ENCODE measurements at regions not wholly inside any gene's neighbourhood (a gene's known extent, or its start where the extent isn't known, plus 50 kb on each side); places are given as distances from the start of the nearest gene placed in this dataset.

DNA sequence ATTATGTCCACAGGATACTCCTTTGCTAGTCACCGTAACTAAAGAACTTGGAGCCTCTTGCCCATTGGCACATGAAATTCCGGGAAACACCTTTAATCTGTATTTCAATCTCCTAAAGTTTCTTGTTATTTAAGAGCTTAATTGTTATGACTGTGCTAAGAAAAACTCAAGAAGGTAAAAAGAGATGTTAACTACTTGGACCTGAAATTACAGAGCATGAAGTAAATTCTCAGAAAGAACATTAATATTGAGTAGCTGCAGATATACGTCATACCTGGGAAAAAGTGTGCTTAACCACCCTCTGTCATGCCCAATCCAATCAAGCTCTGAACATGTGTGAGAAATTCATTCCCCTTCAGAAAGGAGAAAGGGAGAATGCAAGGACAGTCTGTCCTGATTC lies 394.9 kb upstream of the PTGER4 start:
- DNase-seq (ENCODE audit: low read depth in 2 of 2), result no peak

DNA sequence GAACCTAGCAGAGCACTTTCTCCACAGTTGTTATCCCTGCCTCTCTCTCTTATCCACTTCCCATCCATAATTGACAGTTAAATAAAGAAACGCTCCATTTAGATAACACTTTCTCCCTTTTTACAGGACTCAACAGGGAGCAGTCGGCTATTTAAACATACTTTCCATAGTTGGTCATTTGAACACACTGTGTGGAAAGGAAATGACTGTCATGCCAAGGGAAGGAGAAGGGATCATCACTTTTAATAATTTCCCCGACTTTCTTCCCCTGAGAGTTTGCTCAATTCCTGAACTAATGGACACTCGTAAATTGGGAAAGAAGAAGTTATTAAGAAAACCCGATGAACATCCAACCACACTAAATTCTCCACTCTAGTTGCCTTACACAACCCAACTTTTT lies 400.8 kb upstream of the PTGER4 start:
- DNase-seq (ENCODE audit: low read depth in 2 of 2), result no peak

DNA sequence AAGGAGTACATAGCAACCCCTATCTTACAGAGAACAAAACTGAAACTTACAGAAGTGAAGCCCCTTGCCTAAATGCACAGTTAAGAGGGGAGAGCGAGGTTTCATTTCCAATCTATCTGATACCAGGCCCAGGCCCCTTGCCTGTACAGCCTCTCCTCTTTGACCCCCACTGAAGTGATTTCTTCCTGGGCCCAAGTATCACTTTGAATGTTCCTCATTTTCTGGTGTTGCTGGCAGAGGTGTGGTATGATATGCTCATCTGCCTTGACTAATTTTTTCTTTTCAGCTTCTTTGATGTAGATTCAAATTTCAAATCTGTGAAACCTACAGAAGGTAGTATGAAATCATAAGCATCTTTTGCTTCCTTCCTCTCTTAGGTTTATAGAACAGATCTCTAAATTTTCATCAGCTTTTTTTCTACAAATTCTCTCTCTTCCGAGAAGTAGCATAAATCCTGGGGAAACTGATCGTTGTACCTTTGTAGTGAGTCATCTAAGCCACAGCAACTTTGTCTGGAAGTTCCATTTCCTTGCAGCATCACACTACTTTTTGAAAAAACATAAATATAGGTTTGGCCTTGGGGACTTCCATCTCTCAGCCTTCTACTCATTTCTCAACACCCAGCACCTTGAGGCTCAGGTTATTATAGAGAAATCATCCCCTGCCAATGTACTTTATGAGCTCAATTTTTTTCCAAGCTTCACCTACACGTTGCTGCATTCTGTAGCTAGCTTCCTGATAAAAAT lies 402.4 kb upstream of the PTGER4 start:
- peak in 1 of 2 donors; percentile 15 for DNase-seq (ENCODE audit: low read depth in 2 of 2)

DNA sequence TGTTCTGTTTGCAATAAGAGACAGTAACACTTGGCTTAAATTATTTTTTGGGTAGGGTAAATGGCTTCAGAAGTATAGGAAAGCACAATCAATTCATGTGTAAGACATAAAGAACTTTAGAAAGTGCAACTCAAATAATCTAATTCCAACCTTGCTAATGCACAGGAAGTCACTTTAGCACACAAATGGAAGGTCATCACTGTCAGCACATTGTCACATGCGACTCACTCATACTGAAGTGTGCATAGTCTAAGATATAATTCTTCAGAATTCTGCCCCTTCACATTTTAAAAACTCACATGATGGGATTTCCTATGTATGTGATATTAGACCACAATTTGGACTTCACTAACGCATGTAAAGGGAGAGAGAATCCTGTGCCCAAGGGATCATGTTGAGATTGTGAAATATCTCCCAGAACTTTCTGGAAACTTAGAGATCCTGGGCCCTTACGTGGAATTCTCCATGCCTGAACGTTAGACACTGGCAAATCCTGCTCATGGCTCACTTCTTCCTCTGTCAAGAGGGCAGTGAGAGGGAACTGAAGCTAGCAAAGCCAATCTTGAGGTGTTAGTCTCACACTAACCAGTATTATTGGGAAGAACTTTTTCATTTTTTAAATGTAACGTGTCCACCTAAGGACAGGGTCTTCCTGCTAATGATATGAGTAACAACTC lies 403.2 kb upstream of the PTGER4 start:
- DNase-seq (ENCODE audit: low read depth in 2 of 2), result no peak

DNA sequence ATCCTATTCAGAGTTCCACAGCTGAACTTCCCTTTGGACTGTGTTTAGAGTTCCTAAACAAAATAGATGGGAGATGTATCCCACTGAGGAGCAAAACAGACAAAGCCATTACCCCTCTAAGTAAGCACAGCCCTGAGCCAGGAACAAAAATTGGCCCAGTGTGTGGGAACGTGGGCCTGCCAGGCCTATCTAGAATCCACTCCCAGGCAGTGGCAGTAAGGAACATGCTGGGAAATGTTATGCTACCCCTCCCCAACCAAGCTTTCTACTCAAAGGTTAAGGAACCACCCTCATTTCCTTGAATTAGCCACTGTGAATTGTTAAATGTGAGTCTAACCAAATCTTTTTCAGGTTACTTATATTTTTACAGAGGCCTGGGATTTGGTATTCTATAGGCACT lies 405.1 kb upstream of the PTGER4 start:
- no peak for DNase-seq (ENCODE audit: low read depth in 2 of 2)

DNA sequence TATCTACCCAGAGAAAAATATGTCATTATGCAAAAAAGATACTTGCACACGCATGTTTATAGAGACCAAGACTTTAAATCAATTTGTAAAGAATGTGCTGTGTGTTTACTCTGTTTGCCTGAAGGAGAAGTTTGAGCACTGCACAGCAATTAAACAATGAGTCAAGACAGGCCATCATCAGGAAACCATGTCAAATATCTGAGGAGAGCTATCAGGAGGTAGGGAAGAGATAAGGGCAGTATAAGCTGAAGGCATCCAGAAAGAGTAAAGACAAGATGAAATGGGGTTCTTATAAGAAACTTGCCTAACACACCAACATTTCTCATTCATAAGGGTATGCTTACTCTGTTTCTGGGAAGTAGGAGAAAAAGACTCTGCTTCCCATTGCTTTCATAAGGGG lies 405.8 kb upstream of the PTGER4 start:
- no peak for DNase-seq (ENCODE audit: low read depth in 2 of 2)

DNA sequence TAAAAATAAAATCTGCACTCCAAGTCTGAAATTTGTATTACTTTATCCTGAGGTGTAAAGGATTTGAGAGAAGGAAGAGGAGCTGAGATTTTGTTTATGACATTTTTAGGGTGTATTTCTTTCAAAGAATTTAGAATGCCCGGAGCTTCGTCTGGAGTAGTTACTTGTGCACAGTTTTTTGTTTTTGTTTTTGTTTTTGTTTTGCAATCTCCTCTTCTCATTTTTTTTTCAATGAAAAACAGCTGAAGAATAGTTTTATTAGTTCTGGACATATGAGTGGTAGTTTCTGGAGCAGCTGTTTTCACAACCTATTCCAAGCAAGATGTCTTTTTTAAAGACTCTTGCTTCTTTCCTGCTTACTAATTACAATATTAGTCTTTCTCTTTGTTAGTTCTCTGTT lies 408.2 kb upstream of the PTGER4 start:
- DNase-seq (ENCODE audit: low read depth in 2 of 2), result no peak

DNA sequence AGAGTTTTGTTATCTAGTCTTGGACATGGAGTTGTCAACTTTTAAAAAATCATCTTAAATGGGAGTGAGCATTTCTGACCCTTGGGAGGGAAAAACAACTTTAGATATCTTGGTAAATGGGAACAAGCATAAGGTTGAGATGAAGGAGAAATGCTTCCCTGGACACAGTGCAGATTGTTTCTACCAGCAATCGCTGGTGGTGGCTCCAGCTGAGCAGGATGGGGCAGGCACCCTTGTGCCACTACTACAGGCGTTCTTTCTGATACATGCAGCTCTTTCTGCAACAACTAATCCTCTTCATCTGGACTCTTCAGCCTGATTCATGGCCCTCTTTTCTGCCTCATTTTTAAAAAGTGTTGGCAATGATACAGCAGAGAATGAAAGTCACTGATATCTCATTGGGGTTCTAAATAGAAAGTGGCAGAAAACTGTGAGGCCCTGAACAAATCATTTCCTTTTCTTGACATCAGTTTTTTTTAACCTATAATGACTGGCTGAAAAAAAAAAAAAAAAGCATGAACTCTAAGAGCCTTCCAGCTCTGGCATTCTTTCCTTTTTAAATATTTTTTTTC lies 409.4 kb upstream of the PTGER4 start:
- no peak for DNase-seq (ENCODE audit: low read depth in 2 of 2)

DNA sequence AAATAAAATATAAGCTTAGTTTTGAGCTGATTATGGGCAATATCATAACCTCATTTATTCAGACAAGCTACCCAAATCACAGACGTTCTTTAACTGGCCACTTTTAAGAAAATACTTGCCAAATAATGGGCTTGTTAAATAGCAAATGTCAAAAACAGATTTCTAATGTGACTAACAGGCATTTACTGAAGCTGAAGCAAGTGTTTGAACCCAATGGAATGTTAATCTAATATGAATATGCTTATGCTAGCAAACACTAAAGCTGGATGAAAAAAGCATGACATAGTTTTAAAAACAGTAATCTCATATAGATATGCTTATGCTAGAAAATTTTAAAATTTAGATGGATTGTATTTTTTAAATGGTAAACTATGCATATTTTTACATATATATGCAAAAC lies 411.6 kb upstream of the PTGER4 start:
- DNase-seq (ENCODE audit: low read depth in 2 of 2), result no peak

DNA sequence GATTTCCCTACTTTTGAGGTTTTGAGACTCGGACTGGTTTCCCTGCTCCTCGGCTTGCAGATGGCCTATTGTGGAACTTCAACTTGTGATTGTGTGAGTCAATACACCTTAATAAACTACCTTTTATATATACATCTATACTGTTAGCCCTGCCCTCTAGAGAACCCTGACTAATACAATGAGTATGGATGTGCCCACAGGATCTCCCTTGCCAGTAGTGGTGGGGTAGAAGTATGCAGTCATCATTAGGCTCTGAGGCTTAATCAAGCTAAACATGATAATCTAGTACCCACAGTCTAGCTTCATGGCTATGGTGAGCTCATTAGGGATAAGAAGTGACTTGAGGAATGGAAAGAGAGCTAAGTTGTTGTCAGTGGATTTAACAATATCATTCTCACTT lies 412.8 kb upstream of the PTGER4 start:
- DNase-seq (ENCODE audit: low read depth in 2 of 2), result no peak

DNA sequence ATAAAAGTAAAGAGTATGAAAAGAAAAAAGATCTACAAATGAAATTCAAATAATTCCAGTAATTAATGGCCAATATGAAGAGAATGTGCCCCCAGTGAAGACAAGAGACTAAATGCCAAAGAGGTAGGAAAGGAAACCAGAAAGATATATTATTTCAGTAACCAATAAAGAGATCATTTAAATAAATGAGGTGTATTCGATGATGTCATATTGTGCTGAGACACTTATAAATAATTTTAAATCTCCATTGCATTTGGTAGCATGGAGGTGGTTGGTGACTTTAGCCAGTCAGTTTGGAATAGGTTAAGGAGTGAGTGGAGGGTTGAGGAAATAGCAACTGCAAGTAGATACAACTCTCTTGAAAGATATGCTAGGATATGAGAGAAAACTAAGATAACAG lies 417.7 kb upstream of the PTGER4 start:
- no peak for DNase-seq (ENCODE audit: low read depth in 2 of 2)

DNA sequence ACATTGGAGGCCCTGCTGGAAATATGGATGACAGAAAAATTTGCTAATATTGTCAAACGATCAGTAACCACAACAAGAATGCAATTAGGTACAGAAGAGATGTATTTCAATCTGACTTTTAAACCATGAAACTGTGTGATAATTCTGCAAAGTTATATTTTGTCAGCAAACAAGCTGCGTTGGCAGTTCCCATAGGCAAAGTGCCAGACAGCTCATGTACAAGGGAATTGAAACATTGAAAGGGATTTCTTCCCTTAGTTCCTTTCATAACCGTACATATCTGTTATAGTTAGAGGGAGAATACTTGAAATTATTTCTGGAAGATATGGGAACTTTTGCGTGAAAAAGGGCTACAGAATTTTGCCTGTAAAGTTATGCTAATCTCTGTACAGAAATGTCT lies 419.4 kb upstream of the PTGER4 start:
- no peak for DNase-seq (ENCODE audit: low read depth in 2 of 2)

DNA sequence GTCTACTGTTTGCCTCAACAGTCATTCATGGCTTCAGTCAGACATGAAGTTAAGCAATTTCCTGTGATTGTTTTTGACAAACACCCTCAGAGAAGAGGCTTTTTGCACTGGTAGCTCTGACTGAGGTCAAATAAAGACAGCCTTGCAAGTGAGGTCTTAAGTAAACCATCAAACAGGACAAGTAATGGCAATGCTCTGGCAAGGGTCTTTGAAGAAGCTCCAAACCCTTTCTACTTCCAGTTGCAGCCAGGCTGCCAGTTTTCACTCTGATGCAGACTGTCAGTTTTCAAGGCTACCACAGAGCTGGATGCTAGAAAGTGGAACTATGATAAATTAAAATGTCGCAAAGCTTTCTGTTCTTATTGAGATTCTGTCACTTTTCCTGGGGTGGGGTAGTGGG lies 421.5 kb upstream of the PTGER4 start:
- no peak for DNase-seq (ENCODE audit: low read depth in 2 of 2)

DNA sequence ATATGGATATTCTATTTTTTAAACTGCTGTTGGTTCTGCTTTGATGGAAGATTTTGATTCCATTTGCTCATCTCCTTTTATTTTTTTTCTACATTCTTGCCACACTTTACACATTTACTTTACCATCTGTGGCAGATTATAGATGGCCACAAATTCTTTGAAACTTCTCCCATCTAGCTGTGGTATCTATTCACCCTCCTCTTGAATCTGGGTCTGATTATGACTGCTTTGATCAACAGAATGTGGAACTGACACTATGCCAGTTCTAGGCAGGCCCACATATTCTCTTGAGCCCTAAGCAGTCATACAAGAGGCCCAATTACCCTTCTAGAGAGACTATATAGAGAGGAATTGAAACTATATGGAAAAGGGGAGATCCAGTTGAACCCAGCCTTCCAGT lies 439.0 kb upstream of the PTGER4 start:
- DNase-seq (ENCODE audit: low read depth in 2 of 2), result no peak

DNA sequence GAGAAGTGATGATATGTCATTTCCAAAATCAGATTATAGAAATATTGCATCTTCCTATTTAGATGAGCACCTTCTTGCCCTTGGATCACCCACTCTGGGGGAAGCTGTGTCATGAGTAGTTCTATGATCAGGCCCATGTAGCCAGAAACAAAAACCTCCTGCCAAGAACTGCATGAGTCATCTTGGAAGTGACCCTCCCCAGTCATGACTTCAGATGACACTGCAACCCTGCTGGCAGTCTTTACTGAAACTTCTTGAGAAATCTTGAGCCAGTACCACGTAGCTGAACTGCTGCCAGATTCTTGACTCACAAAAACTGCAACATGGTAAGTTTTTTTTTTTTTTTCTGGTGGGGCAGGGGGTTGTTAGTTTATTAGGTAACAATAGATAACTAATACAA lies 439.6 kb upstream of the PTGER4 start:
- peak in 1 of 2 donors; percentile 7 for DNase-seq (ENCODE audit: low read depth in 2 of 2)

DNA sequence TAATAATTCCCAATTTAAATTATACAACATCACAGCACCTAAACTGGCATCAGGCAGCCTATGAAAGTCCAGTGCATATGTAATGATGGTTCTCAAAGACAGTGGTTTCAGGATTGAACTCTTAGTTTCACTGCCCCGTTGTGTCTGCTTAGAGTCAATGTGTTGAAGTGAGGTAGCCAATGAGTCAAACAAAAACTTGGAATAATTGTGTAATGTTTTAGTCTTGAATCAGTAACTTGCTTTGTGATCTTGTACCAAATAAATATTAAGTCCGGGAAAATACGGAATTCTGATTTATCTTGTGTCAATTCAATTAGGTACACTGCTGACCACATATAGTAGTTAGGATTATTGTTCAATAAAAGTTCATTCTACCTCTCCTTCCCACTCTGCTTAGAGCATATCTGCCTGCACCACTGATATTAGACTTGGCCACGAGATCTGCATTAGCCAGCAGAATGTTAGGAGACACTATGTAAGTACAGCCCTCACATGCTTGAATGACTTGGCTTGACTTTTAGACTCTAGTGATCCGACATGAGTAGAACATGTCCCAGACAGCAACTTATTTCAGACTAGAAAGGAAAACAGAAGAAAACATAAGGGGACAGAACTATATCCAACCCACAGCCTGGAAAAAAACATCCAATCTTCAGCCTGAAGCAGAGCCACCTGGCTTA lies 441.5 kb upstream of the PTGER4 start:
- DNase-seq (ENCODE audit: low read depth in 2 of 2), result no peak

DNA sequence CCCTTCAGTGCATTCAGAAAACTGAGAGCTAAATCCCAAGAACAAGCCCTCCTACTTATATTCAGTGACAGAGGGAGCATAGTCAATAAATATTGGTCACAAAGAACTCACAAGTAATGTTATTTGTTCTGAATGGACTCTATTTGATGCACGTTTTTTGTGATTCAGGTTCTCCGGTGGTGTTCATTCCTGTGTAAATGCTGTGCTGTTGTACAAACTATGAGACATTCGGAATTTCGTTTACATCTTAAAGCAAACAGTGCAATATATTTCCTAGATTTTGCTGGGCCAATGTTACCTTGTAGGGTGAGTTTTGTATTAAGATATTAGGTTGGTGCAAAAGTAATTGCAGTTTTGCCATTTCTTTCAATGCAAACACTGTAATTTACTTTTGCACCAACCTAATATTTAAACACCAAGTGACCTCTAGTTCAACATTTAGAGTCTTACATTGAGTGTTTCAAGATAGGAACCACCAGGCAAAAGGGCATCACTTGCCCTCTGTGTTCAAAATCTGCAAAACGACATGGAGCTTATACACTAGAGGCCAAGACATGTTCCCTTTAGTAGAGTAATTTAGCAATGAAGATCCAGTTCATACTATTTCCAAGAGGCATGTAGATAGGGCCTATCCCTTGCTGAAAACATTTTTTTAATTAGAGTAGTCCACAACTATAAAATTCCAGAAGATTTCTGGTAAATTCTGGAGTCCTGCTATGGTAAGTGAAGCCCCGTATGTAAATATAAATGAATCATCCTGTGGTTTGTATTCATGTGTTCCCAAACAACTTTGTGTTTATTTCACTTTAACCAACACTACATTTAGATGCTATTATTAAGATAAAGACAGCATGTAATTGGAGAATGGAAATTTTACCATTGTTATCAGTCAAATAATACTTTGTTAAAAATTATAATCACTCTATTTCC lies 444.0 kb upstream of the PTGER4 start:
- DNase-seq (ENCODE audit: low read depth in 2 of 2), result no peak

DNA sequence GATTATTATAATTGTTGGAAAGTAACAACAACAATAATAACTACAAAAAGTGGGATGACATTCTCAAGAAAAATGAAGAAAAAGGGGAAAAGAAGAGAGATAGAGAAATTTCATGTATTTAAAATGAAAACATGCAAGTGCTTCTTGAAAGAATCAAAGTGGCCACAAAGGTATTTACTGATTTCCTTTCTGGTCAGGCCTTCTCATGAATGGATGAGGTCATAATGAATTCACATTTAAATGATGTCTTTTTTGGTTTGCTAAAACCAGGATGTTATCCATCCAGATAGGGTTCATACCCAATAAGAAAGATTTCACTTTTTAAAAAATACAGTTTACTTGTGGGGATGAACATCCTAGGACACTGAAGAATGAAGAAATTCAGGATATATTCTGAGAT lies 446.4 kb upstream of the PTGER4 start:
- DNase-seq (ENCODE audit: low read depth in 2 of 2), result no peak

DNA sequence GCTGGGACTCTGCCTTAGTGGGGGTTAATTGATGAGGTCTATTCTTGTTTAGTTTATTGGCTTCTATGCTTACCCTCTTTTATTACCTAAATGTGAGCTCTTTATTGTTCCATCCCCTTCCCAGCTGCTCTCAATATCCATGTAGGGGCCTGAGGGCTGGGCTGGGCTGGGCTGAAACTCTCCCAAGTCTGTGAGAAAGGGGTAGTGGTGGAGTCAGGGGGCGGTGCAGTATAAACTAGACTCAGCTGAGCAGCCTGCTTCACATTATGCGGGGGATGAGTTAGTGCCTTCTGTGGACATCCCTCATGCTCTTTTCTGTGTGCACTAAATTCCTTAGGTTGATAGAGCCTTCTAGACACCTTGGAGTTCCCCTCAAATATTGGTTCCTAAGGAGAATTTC lies 451.8 kb upstream of the PTGER4 start:
- no peak for DNase-seq (ENCODE audit: low read depth in 2 of 2)

DNA sequence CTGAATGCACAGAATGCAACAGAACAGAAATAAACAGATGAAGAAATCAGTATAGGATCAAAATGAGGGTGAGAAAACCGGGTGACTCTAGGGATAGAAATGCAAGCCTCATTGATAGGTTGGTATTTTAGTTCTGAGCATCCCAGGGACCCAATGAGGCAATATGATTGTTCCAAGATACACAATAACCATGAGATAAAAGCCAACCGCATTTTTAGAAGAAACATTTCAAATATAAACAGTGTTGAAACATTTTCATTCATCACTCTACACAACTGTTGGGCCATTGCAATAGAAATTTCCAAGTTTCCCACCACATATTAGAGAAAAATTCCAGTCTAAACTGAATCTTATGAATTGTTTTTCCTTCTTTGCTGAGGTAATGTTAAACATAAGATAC lies 452.3 kb upstream of the PTGER4 start:
- DNase-seq (ENCODE audit: low read depth in 2 of 2), result no peak

DNA sequence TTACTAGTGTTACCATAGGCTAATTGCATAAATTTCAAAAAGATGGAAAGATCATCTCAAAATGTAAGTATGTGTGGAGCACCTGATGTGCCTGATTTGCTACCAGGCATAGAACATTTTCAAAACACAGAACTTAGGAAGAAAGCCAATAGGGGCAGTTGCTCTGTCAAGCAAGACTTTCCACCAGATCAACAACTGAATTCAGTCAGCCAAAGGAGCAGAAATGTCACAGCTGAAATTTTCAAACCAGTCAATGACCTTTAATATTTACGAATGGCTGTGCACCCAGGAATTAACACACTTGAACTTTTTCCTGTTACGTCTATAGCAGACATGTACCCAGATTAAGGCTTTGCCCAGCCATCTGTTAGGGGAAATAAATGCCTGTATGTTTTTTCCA lies 452.8 kb upstream of the PTGER4 start:
- DNase-seq (ENCODE audit: low read depth in 2 of 2), result no peak

DNA sequence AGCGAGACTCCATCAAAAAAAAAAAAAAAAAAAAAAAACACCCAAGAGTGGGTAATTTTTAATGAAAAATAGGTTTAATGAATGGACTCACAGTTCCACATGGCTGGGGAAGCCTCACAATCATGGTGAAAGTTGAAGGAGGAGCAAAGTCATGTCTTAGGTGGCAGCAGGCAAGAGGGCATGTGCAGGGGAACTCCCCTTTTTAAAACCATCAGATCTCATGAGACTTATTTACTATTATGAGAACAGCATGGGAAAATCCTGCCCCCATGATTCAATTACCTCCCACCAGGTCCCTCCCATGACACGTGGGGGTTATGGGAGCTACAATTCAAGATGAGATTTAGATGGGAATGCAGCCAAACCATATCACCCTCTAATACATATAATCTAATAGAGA lies 454.6 kb upstream of the PTGER4 start:
- peak in 1 of 2 donors; percentile 7 for DNase-seq (ENCODE audit: low read depth in 2 of 2)
